Bronchial epithelial cell (primary cell): ENCODE measurements at regions not wholly inside any gene's neighbourhood (a gene's known extent, or its start where the extent isn't known, plus 50 kb on each side); places are given as distances from the start of the nearest gene placed in this dataset.

Experiments
- DNase-seq: peaks from one replicate; pipeline ENCODE4 v3.0.0-alpha.2; 2010; ENCODE audit warnings: low read depth
- FAIRE-seq: peaks from 2 replicates; lab custom pipeline; 2011; peaks lifted over from hg19 to GRCh38; lab: Jason Lieb, UNC
- H3K27me3 ChIP-seq: 2 replicates; pipeline ENCODE4 v1.5.1; 2011; ENCODE audit warnings: low read length; ENCODE audit not compliant: control insufficient read depth, insufficient read depth
- H3K36me3 ChIP-seq: 2 replicates; pipeline ENCODE4 v1.5.1; 2011; ENCODE audit warnings: low read length; ENCODE audit not compliant: control insufficient read depth, insufficient read depth
- H3K4me3 ChIP-seq: 2 replicates; pipeline ENCODE4 v1.5.1; 2011; ENCODE audit warnings: mild to moderate bottlenecking, low read depth, low read length, control low read depth
- TF ChIP-seq, protein P1 (sequence below): IDR thresholded peaks from 2 replicates; pipeline ENCODE4 v1.5.1; 2011; ENCODE audit warnings: mild to moderate bottlenecking, moderate library complexity, low read length, control low read depth, inconsistent platforms; ENCODE audit not compliant: insufficient read depth, severe bottlenecking

DNA sequence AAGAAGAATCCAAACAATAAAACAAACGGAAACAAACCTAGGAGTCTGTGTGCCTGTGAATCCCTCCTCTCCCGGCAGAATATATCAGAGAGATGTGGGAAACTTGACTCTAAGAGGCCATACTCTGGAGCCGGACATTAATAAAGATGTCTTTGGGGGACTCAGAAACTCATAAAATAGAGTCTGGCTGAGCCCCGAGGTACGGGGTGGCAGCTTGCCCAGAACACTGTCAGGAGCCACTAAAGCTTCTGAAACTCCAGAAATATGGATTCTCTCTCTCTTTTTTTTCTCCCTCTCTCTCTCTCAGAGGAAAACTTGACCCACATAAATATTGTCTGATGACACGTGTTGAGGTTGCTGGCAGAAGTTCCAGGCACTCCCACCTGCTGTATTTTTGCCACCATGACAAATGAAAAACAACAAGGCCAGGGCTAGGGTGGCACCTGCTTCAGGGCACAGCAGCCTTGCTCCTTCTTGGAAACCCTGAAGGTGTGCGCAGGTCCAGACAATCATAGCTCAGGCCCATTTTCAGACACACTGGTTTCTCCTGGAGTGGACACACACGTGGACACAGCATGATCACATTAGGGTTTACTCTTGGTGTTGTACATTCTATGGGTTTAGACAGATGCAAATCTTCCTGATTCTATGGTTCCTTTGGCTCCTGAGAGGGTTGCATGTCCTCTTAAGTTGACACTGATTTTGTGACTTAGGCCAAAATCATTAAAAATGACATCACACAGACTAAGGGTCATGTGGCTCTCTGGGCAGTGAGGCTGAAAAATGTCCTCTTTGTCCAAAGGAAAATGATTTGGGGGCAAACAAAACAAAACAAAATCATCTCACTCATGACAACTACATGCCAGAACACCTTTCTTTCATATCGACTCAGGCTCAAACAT, 282.6 kb upstream of the IRX3 start:
- Histone ChIP-seq H3K27me3 (no peaks in the 10 kb centered on the region), H3K4me3 (no peak overlapping the region), H3K36me3 (no peaks in the 10 kb centered on the region)
- TF ChIP-seq, protein P1, sequence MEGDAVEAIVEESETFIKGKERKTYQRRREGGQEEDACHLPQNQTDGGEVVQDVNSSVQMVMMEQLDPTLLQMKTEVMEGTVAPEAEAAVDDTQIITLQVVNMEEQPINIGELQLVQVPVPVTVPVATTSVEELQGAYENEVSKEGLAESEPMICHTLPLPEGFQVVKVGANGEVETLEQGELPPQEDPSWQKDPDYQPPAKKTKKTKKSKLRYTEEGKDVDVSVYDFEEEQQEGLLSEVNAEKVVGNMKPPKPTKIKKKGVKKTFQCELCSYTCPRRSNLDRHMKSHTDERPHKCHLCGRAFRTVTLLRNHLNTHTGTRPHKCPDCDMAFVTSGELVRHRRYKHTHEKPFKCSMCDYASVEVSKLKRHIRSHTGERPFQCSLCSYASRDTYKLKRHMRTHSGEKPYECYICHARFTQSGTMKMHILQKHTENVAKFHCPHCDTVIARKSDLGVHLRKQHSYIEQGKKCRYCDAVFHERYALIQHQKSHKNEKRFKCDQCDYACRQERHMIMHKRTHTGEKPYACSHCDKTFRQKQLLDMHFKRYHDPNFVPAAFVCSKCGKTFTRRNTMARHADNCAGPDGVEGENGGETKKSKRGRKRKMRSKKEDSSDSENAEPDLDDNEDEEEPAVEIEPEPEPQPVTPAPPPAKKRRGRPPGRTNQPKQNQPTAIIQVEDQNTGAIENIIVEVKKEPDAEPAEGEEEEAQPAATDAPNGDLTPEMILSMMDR, result no peak
- peak; percentile 7 for FAIRE-seq
- DNase-seq, result no peak

DNA sequence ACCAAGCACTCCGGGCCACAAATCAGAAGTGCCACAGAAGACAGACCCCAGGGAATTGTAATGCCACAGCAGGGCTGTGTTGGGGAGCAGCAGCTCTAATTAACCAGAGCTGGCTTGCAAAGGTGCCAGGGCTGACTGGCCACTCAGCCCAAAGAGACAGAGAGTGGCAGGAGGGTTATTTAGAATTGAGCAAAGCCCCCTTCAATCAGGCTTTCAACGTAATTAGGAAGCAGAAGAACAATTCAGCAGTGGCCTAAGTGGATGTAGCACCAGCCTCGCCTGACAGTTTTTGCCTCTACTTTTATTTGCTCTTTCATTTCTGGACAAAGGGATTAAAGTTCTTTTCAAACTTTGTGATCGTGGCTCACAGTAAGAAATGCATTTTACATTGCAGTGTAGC, 278.3 kb upstream of the IRX3 start:
- Histone ChIP-seq H3K4me3 (no peak overlapping the region), H3K36me3 (no peaks in the 10 kb centered on the region), H3K27me3 (no peaks in the 10 kb centered on the region)
- no peak for DNase-seq
- TF ChIP-seq, protein P1, result no peak
- no peak for FAIRE-seq

DNA sequence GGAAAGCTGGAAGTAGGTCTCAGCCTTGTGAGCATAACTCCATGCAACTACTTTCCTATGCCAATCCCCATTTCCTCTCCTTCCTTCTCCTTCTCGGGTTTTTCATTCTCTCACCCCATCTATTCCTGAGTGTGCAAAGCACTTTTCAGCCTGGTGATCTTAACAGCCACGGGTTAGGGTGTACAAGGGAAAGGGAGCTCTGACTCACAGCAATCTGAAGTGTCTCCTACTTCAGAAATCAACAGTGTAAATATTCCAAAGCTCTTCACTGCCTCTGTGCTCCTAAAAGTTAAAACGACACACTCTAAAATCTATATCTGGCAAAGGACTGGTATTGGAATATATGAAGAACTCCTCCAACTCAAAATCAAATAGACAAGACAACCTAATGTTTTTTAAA, 268.0 kb upstream of the IRX3 start:
- DNase-seq (no peak), FAIRE-seq (no peak)
- TF ChIP-seq, protein P1, result no peak
- H3K27me3 ChIP-seq, result no peaks in the 10 kb centered on the region
- H3K36me3 ChIP-seq, result no peaks in the 10 kb centered on the region
- no peak overlapping the region for H3K4me3 ChIP-seq

DNA sequence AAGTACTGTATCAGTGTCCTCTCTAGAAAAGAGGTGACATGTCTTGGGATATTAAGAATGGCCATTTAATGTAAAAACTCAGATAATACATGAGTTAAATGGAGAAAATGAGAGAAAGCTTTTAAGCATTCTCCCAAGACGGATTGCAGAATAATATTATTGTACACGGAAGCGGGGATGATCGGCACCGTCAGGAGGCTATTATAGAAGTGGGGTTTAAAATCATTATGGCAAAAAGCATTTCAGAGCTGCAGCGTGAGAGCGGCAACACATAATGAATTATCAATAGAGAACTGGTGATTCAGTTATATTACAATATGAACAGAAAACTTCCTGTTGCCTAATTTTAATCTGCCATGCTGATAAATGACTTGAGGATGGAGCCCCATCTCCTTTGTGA, 261.7 kb upstream of the IRX3 start:
- FAIRE-seq, result no peak

DNA sequence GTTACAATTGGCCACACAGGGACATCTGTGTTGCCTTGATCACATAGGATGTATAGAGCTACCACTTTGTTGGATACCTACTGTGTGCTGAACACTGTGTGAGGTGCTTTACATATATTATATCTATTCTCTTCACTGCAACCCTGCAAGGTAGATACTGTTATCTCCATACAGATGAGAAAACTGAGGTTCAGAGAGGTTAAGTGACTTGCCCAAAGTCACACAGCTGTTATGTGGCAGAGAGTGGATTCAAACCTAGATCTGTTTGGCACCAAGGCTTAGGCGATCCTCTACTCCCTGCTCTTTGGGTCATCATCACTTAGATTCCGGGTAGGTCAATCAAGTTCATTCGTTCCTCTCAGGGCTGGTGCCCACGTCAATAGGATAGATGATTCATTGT, 260.5 kb upstream of the IRX3 start:
- TF ChIP-seq, protein P1, result no peak

More for the DNA sequence above, 261.7 kb upstream of the IRX3 start:
- TF ChIP-seq, protein P1, result no peak
- no peak overlapping the region for H3K4me3 ChIP-seq
- no peak for DNase-seq
- no peaks in the 10 kb centered on the region for H3K27me3 ChIP-seq
- no peaks in the 10 kb centered on the region for H3K36me3 ChIP-seq

More for the DNA sequence above, 260.5 kb upstream of the IRX3 start:
- no peak for DNase-seq
- H3K27me3 ChIP-seq, result no peaks in the 10 kb centered on the region
- FAIRE-seq, result no peak
- no peak overlapping the region for H3K4me3 ChIP-seq
- no peaks in the 10 kb centered on the region for H3K36me3 ChIP-seq
